ENCODE measurements at regions not wholly inside any gene's neighbourhood (a gene's known extent, or its start where the extent isn't known, plus 50 kb on each side); places are given as distances from the start of the nearest gene placed in this dataset.
A peak's percentile ranks its signal among the peaks of the same experiment; 100 is the strongest.

DNA sequence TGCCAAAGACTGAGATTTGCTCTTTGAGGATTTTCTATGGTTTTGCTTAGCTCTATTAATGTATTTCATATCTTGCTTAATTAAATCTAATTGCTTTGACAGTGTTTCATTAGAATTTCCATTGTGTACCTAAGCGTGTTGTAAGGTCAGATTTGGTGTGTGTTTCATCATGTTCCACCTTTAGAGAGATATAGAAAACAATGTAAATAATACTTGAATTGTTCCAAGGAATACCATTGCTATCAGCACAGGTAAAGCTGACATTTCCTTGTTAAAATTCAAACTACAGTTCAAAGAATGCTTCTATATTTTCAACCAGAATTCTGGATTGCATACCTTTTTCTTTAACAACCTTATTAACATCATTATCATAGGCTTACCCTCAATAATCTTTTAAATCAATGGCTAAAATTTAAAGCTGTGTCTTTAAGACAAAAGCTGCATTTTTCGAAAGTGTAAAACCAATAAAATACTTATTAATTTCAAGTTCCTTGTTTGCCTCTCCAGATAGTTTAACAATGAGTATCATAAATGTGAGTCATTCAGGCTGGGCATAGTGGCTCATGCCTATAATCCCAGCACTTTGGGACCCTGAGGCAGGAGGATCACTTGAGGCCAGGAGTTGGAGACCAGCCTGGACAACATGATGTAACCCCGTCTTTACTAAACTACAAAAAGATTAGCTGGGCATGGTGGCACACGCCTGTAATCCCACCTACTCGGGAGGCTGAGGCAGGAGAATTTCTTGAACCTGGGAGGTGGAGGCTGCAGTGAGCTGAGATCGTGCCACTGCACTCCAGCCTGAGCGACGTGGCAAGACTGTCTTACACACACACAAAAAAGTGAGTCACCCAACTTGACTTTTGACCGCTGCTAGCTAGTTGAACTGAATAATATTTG lies 188.0 kb upstream of the PKDCC start:
- Mint-ChIP-seq H3K4me1 (ENCODE audit: low read depth, unreplicated experiment) (peaks cover 3% of the 10 kb centered on the region), H3K27ac (ENCODE audit: unreplicated experiment) (peak overlapping the region; percentile 59), H3K27me3 (ENCODE audit: low read depth, unreplicated experiment) (no peaks in the 10 kb centered on the region), H3K36me3 (ENCODE audit: low read depth, unreplicated experiment) (no peaks in the 10 kb centered on the region), H3K9me3 (ENCODE audit: unreplicated experiment) (no peaks in the 10 kb centered on the region), H3K4me3 (ENCODE audit: unreplicated experiment) (no peak overlapping the region)
- Histone ChIP-seq H3K9me3 (ENCODE audit: insufficient read depth, low read depth, low read length) (no peaks in the 10 kb centered on the region), H3K79me2 (ENCODE audit: insufficient read depth, low read length) (no peaks in the 10 kb centered on the region), H4K20me1 (ENCODE audit: insufficient read depth, low read length) (no peaks in the 10 kb centered on the region), H3K9ac (ENCODE audit: low read length) (no peak overlapping the region), H3K36me3 (ENCODE audit: insufficient read depth, low read length) (no peaks in the 10 kb centered on the region), H3K27me3 (ENCODE audit: insufficient read depth, low read length) (no peaks in the 10 kb centered on the region), H3K4me2 (ENCODE audit: low read length) (peak overlapping the region; percentile 31), H3K4me1 (ENCODE audit: insufficient read depth, low read length) (peaks cover 7% of the 10 kb centered on the region), H2AFZ (ENCODE audit: low read depth, low read length) (no peak overlapping the region), H3K27ac (ENCODE audit: low read depth, low read length) (no peak overlapping the region), H3K4me3 (ENCODE audit: insufficient read depth, low read depth, low read length) (no peak overlapping the region)
- FAIRE-seq (peak; percentile 82), DNase-seq (ENCODE audit: low read depth) (peak; percentile 54)
- TF ChIP-seq, protein P1, sequence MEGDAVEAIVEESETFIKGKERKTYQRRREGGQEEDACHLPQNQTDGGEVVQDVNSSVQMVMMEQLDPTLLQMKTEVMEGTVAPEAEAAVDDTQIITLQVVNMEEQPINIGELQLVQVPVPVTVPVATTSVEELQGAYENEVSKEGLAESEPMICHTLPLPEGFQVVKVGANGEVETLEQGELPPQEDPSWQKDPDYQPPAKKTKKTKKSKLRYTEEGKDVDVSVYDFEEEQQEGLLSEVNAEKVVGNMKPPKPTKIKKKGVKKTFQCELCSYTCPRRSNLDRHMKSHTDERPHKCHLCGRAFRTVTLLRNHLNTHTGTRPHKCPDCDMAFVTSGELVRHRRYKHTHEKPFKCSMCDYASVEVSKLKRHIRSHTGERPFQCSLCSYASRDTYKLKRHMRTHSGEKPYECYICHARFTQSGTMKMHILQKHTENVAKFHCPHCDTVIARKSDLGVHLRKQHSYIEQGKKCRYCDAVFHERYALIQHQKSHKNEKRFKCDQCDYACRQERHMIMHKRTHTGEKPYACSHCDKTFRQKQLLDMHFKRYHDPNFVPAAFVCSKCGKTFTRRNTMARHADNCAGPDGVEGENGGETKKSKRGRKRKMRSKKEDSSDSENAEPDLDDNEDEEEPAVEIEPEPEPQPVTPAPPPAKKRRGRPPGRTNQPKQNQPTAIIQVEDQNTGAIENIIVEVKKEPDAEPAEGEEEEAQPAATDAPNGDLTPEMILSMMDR (IDR thresholded peaks at IDR 0.05; ENCODE audit: insufficient read depth, low read depth, low read length), result no peak
- no peak for TF ChIP-seq EZH2 (IDR thresholded peaks at IDR 0.05; ENCODE audit: insufficient read depth, low read length)

DNA sequence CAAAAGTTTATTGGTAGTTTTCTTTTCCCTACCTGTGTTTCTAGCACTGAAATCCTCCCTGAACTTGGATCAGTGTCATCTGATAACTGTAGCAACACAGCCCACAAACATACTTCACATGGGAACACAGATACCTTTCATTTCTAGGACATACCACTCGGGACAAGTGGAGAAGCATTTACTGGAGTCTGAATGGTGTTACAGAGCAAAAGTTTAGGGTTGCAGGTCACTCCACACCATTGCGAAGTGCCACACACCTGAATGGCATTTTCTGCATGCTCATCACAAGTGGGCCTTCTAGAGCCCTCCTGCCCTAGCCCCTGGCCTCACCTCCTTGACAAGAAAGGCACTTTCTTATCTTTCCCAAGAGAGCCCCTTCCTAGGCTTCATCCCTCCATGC lies 184.8 kb upstream of the PKDCC start:
- H2AFZ ChIP-seq (ENCODE audit: low read depth, low read length), result no peak overlapping the region
- peaks cover 7% of the 10 kb centered on the region for H3K4me1 ChIP-seq (ENCODE audit: insufficient read depth, low read length)
- no peak overlapping the region for H3K9ac ChIP-seq (ENCODE audit: low read length)
- no peak for DNase-seq (ENCODE audit: low read depth)
- TF ChIP-seq, protein P1 (IDR thresholded peaks at IDR 0.05; ENCODE audit: insufficient read depth, low read depth, low read length), result no peak
- no peak for TF ChIP-seq EZH2 (IDR thresholded peaks at IDR 0.05; ENCODE audit: insufficient read depth, low read length)
- no peaks in the 10 kb centered on the region for H3K9me3 ChIP-seq (ENCODE audit: insufficient read depth, low read depth, low read length)
- no peak overlapping the region for H3K27ac Mint-ChIP-seq (ENCODE audit: unreplicated experiment)
- no peaks in the 10 kb centered on the region for H3K36me3 Mint-ChIP-seq (ENCODE audit: low read depth, unreplicated experiment)
- H3K9me3 Mint-ChIP-seq (ENCODE audit: unreplicated experiment), result no peaks in the 10 kb centered on the region
- H3K4me1 Mint-ChIP-seq (ENCODE audit: low read depth, unreplicated experiment), result peaks cover 8% of the 10 kb centered on the region
- no peak overlapping the region for H3K4me3 Mint-ChIP-seq (ENCODE audit: unreplicated experiment)
- H3K27me3 ChIP-seq (ENCODE audit: insufficient read depth, low read length), result peaks cover 5% of the 10 kb centered on the region
- no peak overlapping the region for H3K4me3 ChIP-seq (ENCODE audit: insufficient read depth, low read depth, low read length)
- no peaks in the 10 kb centered on the region for H3K36me3 ChIP-seq (ENCODE audit: insufficient read depth, low read length)
- no peaks in the 10 kb centered on the region for H4K20me1 ChIP-seq (ENCODE audit: insufficient read depth, low read length)
- no peak overlapping the region for H3K4me2 ChIP-seq (ENCODE audit: low read length)
- no peaks in the 10 kb centered on the region for H3K79me2 ChIP-seq (ENCODE audit: insufficient read depth, low read length)
- FAIRE-seq, result no peak
- H3K27me3 Mint-ChIP-seq (ENCODE audit: low read depth, unreplicated experiment), result peaks cover 13% of the 10 kb centered on the region
- no peak overlapping the region for H3K27ac ChIP-seq (ENCODE audit: low read depth, low read length)

DNA sequence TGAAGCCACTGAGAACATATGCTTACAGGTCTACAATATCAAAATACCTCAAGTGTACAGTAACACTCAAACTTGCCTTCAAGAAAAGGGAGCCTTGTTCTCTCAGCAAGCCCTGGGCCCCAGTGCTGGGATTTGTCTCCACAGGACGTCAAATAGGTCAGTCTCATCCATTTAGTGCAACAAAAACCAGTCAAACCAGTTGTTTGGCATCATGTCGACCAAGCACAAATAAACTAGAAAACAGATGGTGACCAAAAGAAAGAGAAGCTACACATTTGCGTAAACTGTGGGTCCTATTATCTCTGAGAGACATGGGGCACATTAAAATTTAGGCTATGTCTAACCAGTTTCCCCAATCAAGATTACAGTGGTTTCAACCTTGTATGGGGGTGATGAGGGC lies 182.6 kb upstream of the PKDCC start:
- H3K9ac ChIP-seq (ENCODE audit: low read length), result no peak overlapping the region
- no peaks in the 10 kb centered on the region for H3K9me3 Mint-ChIP-seq (ENCODE audit: unreplicated experiment)
- H3K9me3 ChIP-seq (ENCODE audit: insufficient read depth, low read depth, low read length), result no peaks in the 10 kb centered on the region
- H3K4me2 ChIP-seq (ENCODE audit: low read length), result no peak overlapping the region
- H3K36me3 Mint-ChIP-seq (ENCODE audit: low read depth, unreplicated experiment), result no peaks in the 10 kb centered on the region
- FAIRE-seq (no peak), DNase-seq (ENCODE audit: low read depth) (no peak)
- no peaks in the 10 kb centered on the region for H3K79me2 ChIP-seq (ENCODE audit: insufficient read depth, low read length)
- peaks cover 13% of the 10 kb centered on the region for H3K27me3 Mint-ChIP-seq (ENCODE audit: low read depth, unreplicated experiment)
- H3K27ac Mint-ChIP-seq (ENCODE audit: unreplicated experiment), result no peak overlapping the region
- H4K20me1 ChIP-seq (ENCODE audit: insufficient read depth, low read length), result no peaks in the 10 kb centered on the region
- no peak overlapping the region for H3K27ac ChIP-seq (ENCODE audit: low read depth, low read length)
- peaks cover 5% of the 10 kb centered on the region for H3K27me3 ChIP-seq (ENCODE audit: insufficient read depth, low read length)
- H2AFZ ChIP-seq (ENCODE audit: low read depth, low read length), result no peak overlapping the region
- no peak for TF ChIP-seq EZH2 (IDR thresholded peaks at IDR 0.05; ENCODE audit: insufficient read depth, low read length)
- TF ChIP-seq, protein P1 (IDR thresholded peaks at IDR 0.05; ENCODE audit: insufficient read depth, low read depth, low read length), result no peak
- no peaks in the 10 kb centered on the region for H3K36me3 ChIP-seq (ENCODE audit: insufficient read depth, low read length)
- H3K4me1 Mint-ChIP-seq (ENCODE audit: low read depth, unreplicated experiment), result peaks cover 5% of the 10 kb centered on the region
- H3K4me3 Mint-ChIP-seq (ENCODE audit: unreplicated experiment), result no peak overlapping the region
- no peak overlapping the region for H3K4me3 ChIP-seq (ENCODE audit: insufficient read depth, low read depth, low read length)
- no peaks in the 10 kb centered on the region for H3K4me1 ChIP-seq (ENCODE audit: insufficient read depth, low read length)

Data from astrocyte (in vitro differentiated cells and primary cell).